HG03060 (cell line): ENCODE measurements at regions not wholly inside any gene's neighbourhood (a gene's known extent, or its start where the extent isn't known, plus 50 kb on each side); places are given as distances from the start of the nearest gene placed in this dataset.

Experiments used
- ATAC-seq: cut with Tn5 transposase; IDR thresholded peaks from one replicate; pipeline ENCODE4 v1.9.1; 2021; ENCODE audit warnings: low read depth, moderate number of reproducible peaks; ENCODE audit not compliant: unreplicated experiment

DNA sequence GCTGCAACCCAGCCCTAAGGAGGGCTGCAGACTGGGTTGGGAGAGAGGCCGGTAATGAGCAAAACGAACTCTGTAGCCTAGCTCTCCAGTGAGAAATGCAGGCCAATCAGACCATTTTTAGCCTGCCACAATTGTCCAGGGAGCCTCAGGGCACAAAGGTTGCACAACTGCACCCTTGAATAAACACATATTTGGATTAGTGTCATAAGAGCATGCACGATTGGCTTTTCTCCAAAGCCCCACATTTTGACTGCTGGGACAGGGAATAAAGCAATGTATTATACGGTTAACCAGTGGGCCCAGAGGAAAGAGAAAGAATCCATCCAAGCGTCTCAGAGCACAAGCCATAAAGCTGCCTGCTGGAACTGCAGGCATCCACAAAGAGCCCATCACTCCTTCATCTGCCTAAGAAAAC, 729.4 kb upstream of the SGCG start:
- ATAC-seq, result no peak

DNA sequence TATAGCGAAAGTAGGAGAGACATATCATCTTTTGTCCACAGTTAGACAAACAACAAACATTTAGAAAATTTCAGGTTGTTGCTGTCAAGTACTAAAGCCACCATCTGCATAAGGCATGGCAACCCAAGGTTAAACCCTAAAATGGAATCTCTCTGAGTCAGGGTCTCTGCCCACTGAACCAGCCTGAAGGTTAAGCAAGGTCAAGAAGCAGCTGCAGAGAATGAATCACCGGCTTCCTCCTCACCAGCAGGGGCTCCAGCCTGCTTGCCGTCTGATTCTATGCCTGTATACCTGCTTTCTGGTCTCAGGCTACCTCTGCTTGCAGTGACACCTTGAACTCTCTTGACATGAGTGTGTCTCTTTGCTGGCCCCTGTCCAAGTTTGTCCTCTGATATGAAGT, 726.2 kb upstream of the SGCG start:
- no peak for ATAC-seq

DNA sequence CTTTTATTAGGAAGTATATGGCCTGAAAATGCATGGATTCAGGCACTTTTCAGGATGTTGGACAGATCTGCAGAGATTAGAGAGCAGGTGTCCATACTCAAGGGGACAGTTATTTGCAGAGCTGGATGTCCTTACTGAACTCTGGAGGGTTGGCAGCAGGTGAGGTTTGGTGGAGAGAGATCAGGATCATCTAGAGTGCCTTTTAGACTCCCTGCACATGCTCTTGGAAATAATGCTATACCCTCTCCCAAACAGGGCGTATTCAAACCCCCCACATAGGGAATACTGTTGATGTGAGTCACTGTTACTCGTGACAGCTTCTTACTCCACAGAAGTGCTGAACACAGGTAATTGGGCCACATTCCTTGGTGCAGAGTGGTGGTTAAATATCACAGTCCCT, 725.7 kb upstream of the SGCG start:
- no peak for ATAC-seq

DNA sequence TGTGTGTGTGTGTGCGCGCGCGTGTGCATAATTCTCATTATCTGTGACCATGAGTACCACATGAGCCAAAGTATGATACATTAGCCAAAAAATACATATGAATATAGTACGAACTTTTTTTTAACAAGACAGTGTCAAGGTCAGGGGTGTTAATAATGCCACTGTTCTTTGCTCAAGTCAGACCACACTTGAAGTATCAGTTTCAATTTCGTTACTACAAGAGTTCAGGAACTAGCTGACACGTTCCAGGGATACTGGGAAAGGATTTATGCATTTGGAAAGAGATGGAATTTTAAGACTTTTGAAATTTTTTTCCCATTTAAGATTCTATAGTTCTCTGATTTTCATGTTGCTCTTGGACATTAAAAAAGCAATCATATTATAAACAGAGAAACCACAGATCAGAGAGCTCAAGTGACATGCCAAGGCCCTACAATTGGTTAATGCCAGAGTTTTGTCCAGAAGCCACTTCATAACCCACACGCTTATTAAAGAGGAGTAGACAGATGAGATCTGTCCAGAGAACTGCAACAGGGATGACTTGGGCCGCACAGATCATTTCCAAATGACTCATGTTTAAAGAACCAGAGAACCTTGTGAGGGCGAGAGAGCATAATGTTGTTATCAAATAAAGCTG, 718.8 kb upstream of the SGCG start:
- no peak for ATAC-seq

DNA sequence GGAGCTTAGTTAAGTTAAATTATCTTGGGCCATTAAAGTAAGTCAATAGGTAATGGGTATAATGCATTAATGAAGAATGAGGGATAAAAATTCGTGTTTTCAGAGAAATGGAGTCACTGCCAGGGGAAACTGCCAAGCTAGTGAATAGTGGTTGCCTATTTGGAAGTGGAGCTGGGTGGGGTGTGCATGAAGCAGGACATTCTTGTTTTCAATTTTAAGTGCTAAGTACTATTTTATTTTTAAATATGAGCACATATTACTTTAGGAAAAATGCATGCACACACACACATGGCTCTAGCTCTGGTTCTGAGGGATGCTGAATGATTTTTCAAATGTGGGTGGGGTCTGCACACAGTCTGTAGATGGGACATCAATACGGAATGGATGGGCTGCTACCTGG, 717.7 kb upstream of the SGCG start:
- ATAC-seq, result no peak

DNA sequence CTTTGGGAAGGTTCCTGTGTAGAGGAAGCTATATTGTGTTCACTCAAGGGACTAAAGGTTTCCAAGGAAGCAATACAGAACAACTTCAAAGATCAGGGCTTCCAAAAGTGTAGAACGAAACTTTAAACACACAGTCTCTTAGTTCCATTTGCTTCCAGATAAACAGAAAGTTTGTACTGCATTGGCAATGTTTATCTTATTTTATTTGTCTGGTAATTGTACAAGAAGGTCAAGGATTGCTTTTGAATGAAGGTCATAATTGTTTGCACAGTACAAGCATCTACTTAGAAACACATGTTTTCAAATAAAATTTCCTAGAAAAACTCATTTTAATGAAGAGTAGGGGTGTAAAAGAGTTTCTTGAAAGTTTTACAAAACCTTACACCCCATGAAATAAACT, 712.7 kb upstream of the SGCG start:
- no peak for ATAC-seq

DNA sequence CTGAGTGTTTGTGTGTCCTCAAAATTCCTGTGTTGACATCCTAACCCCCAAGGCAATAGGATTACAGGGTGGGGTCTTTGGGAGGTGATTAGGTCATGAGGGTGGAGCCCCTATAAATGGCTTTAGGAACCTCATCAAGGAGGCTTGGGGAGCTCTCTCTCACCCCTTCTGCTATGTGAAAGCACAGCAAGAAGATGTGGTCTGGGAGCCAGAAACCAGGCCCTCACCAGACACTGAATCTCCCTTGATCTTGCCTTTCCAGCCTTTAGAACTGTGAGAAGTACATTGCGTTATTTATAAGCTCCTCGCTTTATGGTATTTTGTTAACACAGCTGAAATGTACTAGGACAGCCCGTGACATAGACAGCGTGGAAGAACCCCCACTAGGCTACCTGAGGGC, 712.0 kb upstream of the SGCG start:
- ATAC-seq, result no peak

DNA sequence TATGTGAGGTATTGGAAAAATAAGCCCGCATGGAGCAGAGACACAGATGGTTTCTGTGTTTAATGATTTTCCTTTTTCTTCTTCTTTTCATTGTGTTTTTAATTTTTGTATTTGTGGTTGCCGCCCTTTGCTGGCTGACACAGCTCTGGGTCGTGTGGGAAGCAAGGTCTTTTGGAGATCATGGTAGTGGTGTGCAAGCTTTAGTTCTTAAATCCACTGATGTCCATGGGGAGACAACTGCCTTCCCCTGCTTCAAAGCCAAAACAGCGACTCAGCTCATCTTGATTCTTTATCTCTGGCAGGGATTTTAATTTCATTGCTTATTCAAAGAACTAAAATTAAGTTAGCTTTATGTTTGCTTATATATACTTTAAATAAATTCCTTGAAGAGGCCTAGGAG, 711.3 kb upstream of the SGCG start:
- no peak for ATAC-seq

DNA sequence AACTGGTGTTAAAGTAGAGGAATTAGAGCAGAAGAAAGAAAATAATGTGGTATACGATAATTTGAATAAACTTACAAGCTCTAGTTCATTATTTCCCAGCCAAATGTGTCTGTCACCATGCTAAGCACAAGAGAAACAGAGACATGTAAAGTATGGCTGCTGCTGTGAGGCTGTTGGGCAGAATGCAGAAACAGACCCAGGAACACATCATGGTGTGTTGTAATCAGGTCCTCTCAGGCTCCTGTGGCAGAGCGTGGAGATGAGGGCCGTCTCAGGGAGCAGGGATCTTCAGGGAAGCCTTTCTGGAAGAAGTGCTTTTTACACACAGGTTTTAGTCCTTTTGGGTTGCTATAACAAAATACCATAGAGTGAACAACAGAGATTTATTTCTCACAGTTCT, 710.7 kb upstream of the SGCG start:
- ATAC-seq, result no peak

DNA sequence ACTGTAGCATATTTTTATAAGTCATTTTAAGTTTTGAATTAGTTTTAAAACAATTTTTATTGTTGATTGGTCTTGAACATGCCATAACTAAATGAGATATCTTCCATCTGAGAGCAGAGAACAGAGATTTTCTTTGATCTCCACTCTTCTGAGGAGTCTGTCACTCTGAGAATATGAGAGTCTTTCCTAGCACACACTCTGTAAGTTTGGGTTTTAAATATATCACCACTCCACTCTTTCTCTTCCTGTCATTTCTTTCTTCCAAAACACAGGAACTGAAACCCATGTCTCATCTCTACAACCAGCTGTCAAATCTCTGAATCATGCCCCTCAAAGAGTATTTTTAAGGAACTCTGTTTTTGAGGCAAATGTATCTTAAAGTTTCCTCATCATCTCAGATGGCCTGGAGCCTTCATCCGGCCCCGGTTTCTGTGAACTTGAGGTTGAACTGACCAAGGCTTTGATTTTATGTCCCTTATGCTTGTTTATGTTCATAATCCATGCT, 698.2 kb upstream of the SGCG start:
- ATAC-seq, result no peak

DNA sequence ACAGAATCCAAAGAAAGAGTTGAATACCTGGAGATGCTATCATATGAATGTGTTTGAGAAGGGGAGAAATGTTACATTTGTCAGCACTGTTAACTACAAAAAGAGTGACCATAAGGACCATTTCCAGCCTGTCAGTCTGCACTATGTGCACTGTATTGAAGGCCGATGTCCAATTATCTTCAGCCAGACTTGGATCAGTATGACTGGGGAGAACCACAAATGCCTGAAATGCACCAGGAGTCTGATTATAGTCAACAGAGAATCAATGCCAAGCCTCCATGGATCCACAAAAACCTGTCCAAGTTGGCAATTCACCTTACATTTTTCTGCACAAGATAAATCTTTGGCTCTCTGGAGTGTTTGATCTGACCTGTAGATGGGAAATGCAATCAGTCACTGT, 697.5 kb upstream of the SGCG start:
- no peak for ATAC-seq

DNA sequence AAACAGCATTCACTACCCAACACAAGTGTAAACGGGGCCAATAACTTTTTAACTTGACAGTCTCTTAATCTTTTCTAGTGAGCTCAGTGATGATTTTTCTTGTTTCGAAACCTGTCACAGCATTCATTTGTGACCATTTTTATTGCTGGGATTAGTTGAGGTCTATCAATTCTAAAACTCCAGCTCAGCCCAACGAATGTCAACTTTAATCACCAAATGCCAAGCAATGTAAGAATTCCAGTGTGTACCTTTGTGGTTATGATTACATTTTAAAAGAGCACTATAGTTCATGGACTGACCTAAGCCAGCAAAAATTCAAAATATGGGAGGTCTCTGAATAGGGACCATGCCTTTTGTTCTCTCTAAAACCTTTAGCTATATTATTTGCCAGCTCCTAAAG, 694.3 kb upstream of the SGCG start:
- no peak for ATAC-seq

DNA sequence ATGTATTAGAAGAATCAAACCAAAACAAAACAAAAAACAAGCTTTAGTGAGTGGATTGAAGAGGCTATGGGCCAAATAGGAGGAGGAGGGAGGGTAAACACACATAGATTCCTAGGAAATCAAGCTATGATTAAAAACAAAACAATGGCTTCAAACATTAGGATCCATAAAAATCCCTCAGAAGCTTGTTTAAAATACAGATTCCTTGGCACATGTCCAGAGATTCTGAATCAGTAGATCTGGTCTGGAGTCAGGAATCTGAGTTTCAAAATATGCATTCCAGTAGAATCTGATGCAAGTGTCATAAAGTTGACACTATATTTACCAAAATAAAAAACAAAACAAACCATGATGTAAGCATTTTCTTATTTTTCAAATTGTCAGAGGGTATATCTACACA, 692.8 kb upstream of the SGCG start:
- ATAC-seq, result no peak

DNA sequence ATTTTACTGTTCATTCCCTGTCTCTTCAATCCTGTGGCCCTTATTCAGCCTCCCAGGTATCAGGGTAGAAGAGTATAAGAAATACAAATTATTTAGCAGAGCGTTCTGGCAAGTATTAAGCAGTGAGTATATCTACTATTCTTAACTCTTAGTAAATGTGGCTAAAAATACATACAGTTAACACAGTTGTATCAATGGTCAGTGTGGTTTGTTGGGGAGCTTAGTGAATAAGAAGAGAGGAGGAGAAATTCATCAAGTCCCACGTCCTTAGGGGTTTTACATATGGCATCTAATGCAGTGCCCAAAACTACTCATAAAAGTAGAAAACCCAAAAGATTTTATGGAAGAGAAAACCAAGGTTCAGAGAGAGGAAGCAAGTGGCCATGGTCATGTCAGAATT, 691.0 kb upstream of the SGCG start:
- ATAC-seq, result no peak

DNA sequence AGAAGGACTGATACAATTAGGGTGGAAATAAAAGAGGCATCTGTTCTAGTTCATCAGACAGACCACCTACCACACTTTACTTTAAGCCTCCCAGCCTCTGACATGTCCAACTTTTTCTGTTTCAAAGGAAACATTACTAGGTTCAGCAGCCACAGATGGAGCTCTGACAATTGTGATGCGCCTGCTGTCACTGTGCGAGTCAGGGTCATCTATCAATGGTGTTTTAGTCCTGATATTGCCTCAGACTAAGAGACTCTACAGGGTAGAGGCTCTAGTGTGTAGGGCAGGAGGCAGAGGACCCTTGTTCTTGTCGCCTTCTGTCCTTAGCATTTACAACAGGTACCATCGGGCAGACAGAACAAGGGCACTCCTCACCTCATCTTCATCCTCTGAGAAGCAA, 685.0 kb upstream of the SGCG start:
- no peak for ATAC-seq

DNA sequence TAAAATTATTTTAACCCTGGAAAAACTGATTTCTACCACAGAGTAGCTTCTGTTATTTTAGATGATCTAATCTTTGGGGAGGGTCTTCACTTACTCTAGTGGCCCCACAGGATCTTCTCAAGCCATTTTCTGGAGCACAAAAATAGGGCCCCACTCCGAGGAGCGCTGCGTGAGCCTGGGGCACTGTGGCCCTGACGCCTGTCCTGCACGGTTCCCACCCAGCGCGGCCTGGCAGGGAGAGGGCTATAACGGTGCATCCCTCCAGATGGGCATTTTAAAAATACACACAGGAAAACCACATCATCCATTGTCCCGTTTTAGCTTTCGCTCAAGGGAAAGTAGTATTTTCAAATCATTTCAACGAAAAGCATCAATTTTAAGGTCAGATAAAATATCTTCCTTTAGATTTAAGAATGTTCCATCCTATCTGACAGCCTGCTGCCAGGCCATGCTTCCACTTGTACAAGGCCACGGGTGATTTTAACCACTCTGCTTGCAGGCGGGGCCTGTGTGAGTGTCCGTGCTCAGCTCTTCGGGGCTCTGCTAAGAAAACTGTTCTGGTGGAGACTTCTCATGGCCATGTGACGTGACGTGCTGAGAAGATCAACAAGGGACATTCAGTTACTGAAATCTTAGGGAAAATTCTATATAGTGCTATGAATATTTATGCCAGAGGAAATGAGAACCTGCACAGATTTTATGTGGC, 683.8 kb upstream of the SGCG start:
- no peak for ATAC-seq

DNA sequence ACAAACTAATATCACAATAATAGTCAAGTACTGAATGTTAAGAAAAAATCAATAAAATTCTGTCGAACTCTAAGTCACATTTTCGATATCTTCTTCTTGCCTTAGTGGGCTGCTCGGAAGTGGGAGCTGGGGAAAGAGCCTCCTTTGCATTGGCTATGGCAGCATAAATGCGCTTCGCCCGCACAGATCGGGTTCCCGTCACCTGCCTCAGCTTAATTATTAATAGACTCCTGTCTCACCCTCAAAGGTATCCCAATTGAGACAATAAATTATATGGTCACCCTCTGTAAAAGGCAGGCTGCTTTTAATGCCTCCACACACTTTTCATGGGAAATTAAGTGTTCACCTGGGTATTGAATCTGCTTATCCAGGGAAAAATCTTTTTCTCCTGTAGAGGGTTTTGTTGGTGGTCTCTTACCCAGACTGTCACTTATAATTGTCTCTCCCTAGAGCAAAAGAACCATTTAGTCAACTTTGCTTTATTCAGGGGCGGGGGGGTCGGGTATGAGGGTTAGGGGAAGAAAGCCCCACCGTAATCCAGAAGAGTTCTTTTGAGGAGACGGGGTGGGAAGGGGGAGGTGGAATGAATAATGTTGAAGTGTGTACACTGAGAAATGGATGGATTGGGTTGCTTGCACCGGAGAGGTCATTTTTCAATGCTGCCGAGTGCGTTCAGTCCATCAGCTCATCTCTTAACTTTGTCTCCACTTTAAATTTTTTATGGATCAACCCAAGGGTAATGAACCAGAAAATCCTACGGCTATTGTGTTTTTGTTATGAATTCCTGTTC, 682.6 kb upstream of the SGCG start:
- ATAC-seq, result no peak

DNA sequence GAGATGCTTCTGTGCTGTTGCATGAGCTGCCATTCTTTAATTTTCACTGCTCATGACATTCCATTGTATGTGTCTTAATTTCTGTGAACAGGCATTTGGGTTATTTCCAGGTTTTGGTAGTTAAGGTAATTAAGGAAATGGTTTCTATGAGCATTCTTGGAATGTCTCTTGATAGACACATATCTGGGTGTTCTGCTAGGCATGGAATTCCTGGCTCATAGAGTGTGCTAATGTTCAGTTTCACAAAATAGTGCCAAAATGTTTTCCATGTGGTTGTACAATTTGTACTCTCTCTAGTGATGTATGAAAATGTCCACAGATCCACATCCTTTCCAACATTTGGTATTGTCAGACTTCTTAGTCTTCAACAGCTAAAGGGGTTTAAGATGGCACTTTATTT, 680.9 kb upstream of the SGCG start:
- no peak for ATAC-seq

DNA sequence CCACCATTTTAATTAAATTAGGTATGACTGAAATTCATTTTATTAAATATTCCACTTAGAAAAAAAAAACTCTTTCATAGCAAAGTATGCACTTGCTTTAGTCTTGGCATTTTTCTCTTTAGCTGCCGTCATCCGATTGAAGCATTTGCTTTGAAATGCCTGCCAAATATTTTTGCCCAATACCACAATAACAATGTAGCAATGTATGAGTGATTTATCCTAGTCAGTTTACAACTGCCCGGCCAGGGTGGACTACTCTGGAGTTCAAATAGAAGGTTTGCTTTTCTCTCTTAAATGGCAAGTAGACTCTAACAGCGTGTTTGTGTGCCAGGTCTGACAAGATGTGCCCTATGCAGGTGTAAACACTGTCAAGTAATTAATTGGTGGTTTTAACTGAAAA, 675.3 kb upstream of the SGCG start:
- no peak for ATAC-seq

DNA sequence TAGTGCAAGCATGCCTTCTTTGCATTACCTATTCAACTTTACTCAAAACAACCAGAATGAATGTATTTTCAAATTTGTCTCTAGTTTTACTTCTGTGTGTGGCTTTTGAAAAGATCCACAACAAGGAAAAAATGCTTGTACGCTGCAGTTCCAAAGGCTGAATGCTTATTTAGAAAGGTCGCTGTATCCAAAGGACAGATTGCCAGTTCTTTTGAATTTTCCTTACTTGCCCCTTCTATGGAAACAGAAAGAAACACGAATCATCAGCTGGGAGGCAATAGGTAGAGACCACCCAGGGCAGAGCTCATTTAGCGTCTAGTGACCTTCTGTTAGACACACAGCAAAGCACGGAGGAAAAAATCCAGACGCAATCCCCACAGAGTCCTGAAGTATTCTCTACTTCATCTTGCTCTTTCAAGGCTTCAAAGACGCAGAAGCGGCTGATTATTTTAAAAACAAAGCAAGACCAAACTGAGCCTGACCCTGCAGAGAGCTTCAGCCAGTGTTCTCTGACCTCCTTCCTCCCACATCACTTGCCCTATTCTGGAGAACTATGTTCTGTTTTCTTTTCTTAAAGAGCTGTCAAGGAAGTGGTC, 674.6 kb upstream of the SGCG start:
- no peak for ATAC-seq

DNA sequence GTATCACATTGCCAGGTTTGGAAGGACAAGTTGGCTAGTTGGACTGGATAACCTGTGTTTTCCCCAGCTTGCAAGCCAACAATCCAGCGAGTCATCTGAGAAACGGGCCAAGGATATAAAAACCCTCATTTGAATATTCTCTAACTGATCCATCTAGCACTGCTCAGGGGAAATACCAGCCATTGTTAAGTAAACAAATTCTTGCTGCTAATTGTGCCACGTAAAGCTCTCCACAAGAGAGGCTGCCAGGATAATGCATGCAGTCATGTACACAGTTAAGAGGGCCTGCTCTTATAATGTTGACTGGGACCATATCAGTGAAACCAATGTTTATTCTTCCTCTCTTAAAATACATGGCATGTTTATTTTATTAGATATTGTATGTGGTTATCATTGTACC, 663.2 kb upstream of the SGCG start:
- ATAC-seq, result no peak
